C1 segment of cervical spinal cord (tissue), 14 donors: ENCODE measurements at regions not wholly inside any gene's neighbourhood (a gene's known extent, or its start where the extent isn't known, plus 50 kb on each side); places are given as distances from the start of the nearest gene placed in this dataset.

Source experiments
- DNase-seq, 14 donors: peaks; one replicate each; lab custom pipeline; 2025; lab: John Stamatoyannopoulos, UW

- DNase-seq, result no peak
Observed at GRCh38 chr15:62766599-62766998, 275.9 kb upstream of the TPM1 start.

GRCh38 chr15:62769604-62770003, 272.9 kb upstream of the TPM1 start:
- DNase-seq, result no peak

GRCh38 chr15:62770111-62770660, 272.4 kb upstream of the TPM1 start:
- no peak for DNase-seq

- DNase-seq, result no peak
Observed at GRCh38 chr15:62770752-62771151, 271.8 kb upstream of the TPM1 start.

GRCh38 chr15:62771234-62771633, 271.3 kb upstream of the TPM1 start:
- no peak for DNase-seq

- DNase-seq, result no peak
Observed at GRCh38 chr15:62773369-62774165, 269.0 kb upstream of the TPM1 start.

GRCh38 chr15:62775932-62776331, 266.6 kb upstream of the TPM1 start:
- no peak for DNase-seq

GRCh38 chr15:62777671-62778070, 264.9 kb upstream of the TPM1 start:
- no peak for DNase-seq

- DNase-seq, result peak in 5 of 14 donors; percentile 12 to 34 (median 20)
Observed at GRCh38 chr15:62779036-62779770, 263.3 kb upstream of the TPM1 start.

- DNase-seq, result no peak
Observed at GRCh38 chr15:62779899-62780298, 262.6 kb upstream of the TPM1 start.

- DNase-seq, result no peak
Observed at GRCh38 chr15:62781081-62781497, 261.5 kb upstream of the TPM1 start.

- peak in 12 of 14 donors; percentile 29 to 75 (median 54) for DNase-seq
Observed at GRCh38 chr15:62782071-62782841, 260.3 kb upstream of the TPM1 start.

GRCh38 chr15:62782896-62783295, 259.7 kb upstream of the TPM1 start:
- DNase-seq, result no peak

GRCh38 chr15:62783303-62783957, 259.1 kb upstream of the TPM1 start:
- no peak for DNase-seq

GRCh38 chr15:62785881-62786828, 256.4 kb upstream of the TPM1 start:
- no peak for DNase-seq

- DNase-seq, result no peak
Observed at GRCh38 chr15:62787401-62787800, 255.1 kb upstream of the TPM1 start.

- no peak for DNase-seq
Observed at GRCh38 chr15:62788224-62788623, 254.3 kb upstream of the TPM1 start.

GRCh38 chr15:62790546-62790945, 252.0 kb upstream of the TPM1 start:
- DNase-seq, result no peak

- no peak for DNase-seq
Observed at GRCh38 chr15:62791694-62792093, 250.9 kb upstream of the TPM1 start.
